Central memory CD8-positive, alpha-beta T cell (primary cell): ENCODE measurements at regions not wholly inside any gene's neighbourhood (a gene's known extent, or its start where the extent isn't known, plus 50 kb on each side); places are given as distances from the start of the nearest gene placed in this dataset.

Experiments used
- ATAC-seq: fragments of 150-1000 bp; cut with Tn5 transposase; replicated peaks from 2 replicates; pipeline ENCODE4 v1.10.0; 2022; ENCODE audit warnings: mild to moderate bottlenecking, moderate FRiP score, moderate number of reproducible peaks; ENCODE audit not compliant: poor library complexity, severe bottlenecking; ENCODE audit errors: extremely low read depth
- DNase-seq, 2 donors: peaks; one replicate each; pipeline ENCODE4 v3.0.0; 2021; ENCODE audit warnings: low spot score in 2 of 2
- H3K27ac Mint-ChIP-seq: one replicate; pipeline ENCODE4 v1.8.0; 2022; ENCODE audit warnings: low read depth, mild to moderate bottlenecking, moderate library complexity, mixed read lengths
- H3K27me3 Mint-ChIP-seq: one replicate; pipeline ENCODE4 v1.8.0; 2022; ENCODE audit warnings: mixed read lengths
- H3K36me3 Mint-ChIP-seq: one replicate; pipeline ENCODE4 v1.8.0; 2022; ENCODE audit warnings: mild to moderate bottlenecking, moderate library complexity, mixed read lengths; ENCODE audit not compliant: insufficient read depth
- H3K4me1 Mint-ChIP-seq: one replicate; pipeline ENCODE4 v1.8.0; 2022; ENCODE audit warnings: mixed read lengths
- H3K4me3 Mint-ChIP-seq: one replicate; pipeline ENCODE4 v1.8.0; 2022; ENCODE audit warnings: mild to moderate bottlenecking, moderate library complexity, mixed read lengths
- H3K9me3 Mint-ChIP-seq: one replicate; pipeline ENCODE4 v1.8.0; 2022; ENCODE audit warnings: mixed read lengths

- H3K4me3 Mint-ChIP-seq: no peak overlapping the region
- DNase-seq: no peak
- peaks cover 59% of the 10 kb centered on the region for H3K27me3 Mint-ChIP-seq
- no peak for ATAC-seq
- H3K4me1 Mint-ChIP-seq: no peaks in the 10 kb centered on the region
- no peaks in the 10 kb centered on the region for H3K9me3 Mint-ChIP-seq
- H3K27ac Mint-ChIP-seq: no peak overlapping the region
- H3K36me3 Mint-ChIP-seq: no peaks in the 10 kb centered on the region
These were observed 102.2 kb upstream of the KCTD1 start for GRCh38 chr18:26650310-26651268.

- H3K36me3 Mint-ChIP-seq: no peaks in the 10 kb centered on the region
- peaks cover 50% of the 10 kb centered on the region for H3K27me3 Mint-ChIP-seq
- no peak overlapping the region for H3K27ac Mint-ChIP-seq
- ATAC-seq (no peak), DNase-seq (no peak)
- H3K9me3 Mint-ChIP-seq: no peaks in the 10 kb centered on the region
- H3K4me1 Mint-ChIP-seq: no peaks in the 10 kb centered on the region
- no peak overlapping the region for H3K4me3 Mint-ChIP-seq
These were observed 100.8 kb upstream of the KCTD1 start for GRCh38 chr18:26649193-26649543.

GRCh38 chr18:26648509-26649192 lies 100.3 kb upstream of the KCTD1 start:
- Mint-ChIP-seq H3K9me3 (no peaks in the 10 kb centered on the region), H3K36me3 (no peaks in the 10 kb centered on the region), H3K4me1 (no peaks in the 10 kb centered on the region), H3K27ac (no peak overlapping the region), H3K27me3 (peaks cover 49% of the 10 kb centered on the region), H3K4me3 (no peak overlapping the region)
- ATAC-seq (no peak), DNase-seq (no peak)

GRCh38 chr18:26646901-26647300 lies 98.5 kb upstream of the KCTD1 start:
- ATAC-seq: no peak
- Mint-ChIP-seq H3K9me3 (no peaks in the 10 kb centered on the region), H3K27me3 (peaks cover 32% of the 10 kb centered on the region), H3K4me1 (no peaks in the 10 kb centered on the region), H3K4me3 (no peak overlapping the region), H3K27ac (no peak overlapping the region), H3K36me3 (no peaks in the 10 kb centered on the region)
- no peak for DNase-seq

GRCh38 chr18:26642440-26643348 lies 94.3 kb upstream of the KCTD1 start:
- ATAC-seq: no peak
- Mint-ChIP-seq H3K27ac (no peak overlapping the region), H3K27me3 (peaks cover 9% of the 10 kb centered on the region), H3K4me1 (no peaks in the 10 kb centered on the region), H3K4me3 (no peak overlapping the region), H3K9me3 (no peaks in the 10 kb centered on the region), H3K36me3 (no peaks in the 10 kb centered on the region)
- no peak for DNase-seq

- H3K27ac Mint-ChIP-seq: no peak overlapping the region
- ATAC-seq: no peak
These were observed 92.2 kb upstream of the KCTD1 start for GRCh38 chr18:26640541-26640940.

GRCh38 chr18:26639149-26639548 lies 90.8 kb upstream of the KCTD1 start:
- Mint-ChIP-seq H3K27me3 (peaks cover 4% of the 10 kb centered on the region), H3K4me3 (no peak overlapping the region), H3K4me1 (no peaks in the 10 kb centered on the region), H3K27ac (no peak overlapping the region), H3K36me3 (no peaks in the 10 kb centered on the region), H3K9me3 (no peaks in the 10 kb centered on the region)
- DNase-seq (no peak), ATAC-seq (no peak)

More at GRCh38 chr18:26640541-26640940, 92.2 kb upstream of the KCTD1 start:
- Mint-ChIP-seq H3K27me3 (peaks cover 9% of the 10 kb centered on the region), H3K36me3 (no peaks in the 10 kb centered on the region), H3K4me1 (no peaks in the 10 kb centered on the region), H3K9me3 (no peaks in the 10 kb centered on the region), H3K4me3 (no peak overlapping the region)
- DNase-seq: no peak

- no peak overlapping the region for H3K4me3 Mint-ChIP-seq
- ATAC-seq (no peak), DNase-seq (no peak)
- H3K36me3 Mint-ChIP-seq: no peaks in the 10 kb centered on the region
- H3K27ac Mint-ChIP-seq: no peak overlapping the region
- no peaks in the 10 kb centered on the region for H3K4me1 Mint-ChIP-seq
- no peaks in the 10 kb centered on the region for H3K9me3 Mint-ChIP-seq
- H3K27me3 Mint-ChIP-seq: no peaks in the 10 kb centered on the region
These were observed 89.6 kb upstream of the KCTD1 start for GRCh38 chr18:26637983-26638382.

- no peaks in the 10 kb centered on the region for H3K27me3 Mint-ChIP-seq
- H3K27ac Mint-ChIP-seq: no peak overlapping the region
- no peaks in the 10 kb centered on the region for H3K4me1 Mint-ChIP-seq
- no peaks in the 10 kb centered on the region for H3K36me3 Mint-ChIP-seq
- no peak overlapping the region for H3K4me3 Mint-ChIP-seq
- no peak for ATAC-seq
- DNase-seq: no peak
- no peaks in the 10 kb centered on the region for H3K9me3 Mint-ChIP-seq
These were observed 89.0 kb upstream of the KCTD1 start for GRCh38 chr18:26637324-26637723.

- Mint-ChIP-seq H3K27me3 (no peaks in the 10 kb centered on the region), H3K9me3 (no peaks in the 10 kb centered on the region), H3K27ac (no peak overlapping the region), H3K4me3 (no peak overlapping the region), H3K36me3 (no peaks in the 10 kb centered on the region), H3K4me1 (no peaks in the 10 kb centered on the region)
- ATAC-seq: no peak
- no peak for DNase-seq
These were observed 87.1 kb upstream of the KCTD1 start for GRCh38 chr18:26635466-26635865.

- Mint-ChIP-seq H3K27ac (no peak overlapping the region), H3K36me3 (no peaks in the 10 kb centered on the region), H3K4me3 (no peak overlapping the region), H3K9me3 (no peaks in the 10 kb centered on the region), H3K27me3 (no peaks in the 10 kb centered on the region), H3K4me1 (no peaks in the 10 kb centered on the region)
- DNase-seq (no peak), ATAC-seq (no peak)
These were observed 86.3 kb upstream of the KCTD1 start for GRCh38 chr18:26634631-26635030.

GRCh38 chr18:26631135-26631534 lies 82.8 kb upstream of the KCTD1 start:
- no peaks in the 10 kb centered on the region for H3K4me1 Mint-ChIP-seq
- ATAC-seq (no peak), DNase-seq (no peak)
- no peak overlapping the region for H3K4me3 Mint-ChIP-seq
- peaks cover 24% of the 10 kb centered on the region for H3K27me3 Mint-ChIP-seq
- H3K36me3 Mint-ChIP-seq: no peaks in the 10 kb centered on the region
- no peak overlapping the region for H3K27ac Mint-ChIP-seq
- no peaks in the 10 kb centered on the region for H3K9me3 Mint-ChIP-seq
